A172 (cell line): ENCODE measurements at regions not wholly inside any gene's neighbourhood (a gene's known extent, or its start where the extent isn't known, plus 50 kb on each side); places are given as distances from the start of the nearest gene placed in this dataset.

ENCODE experiments used
- DNase-seq: peaks from one replicate; pipeline ENCODE4 v3.0.0-alpha.2; 2015; ENCODE audit warnings: low spot score

GRCh38 chr18:61948846-61949438, 56.1 kb upstream of the RNF152 start:
- no peak for DNase-seq

- DNase-seq = no peak
Measured at GRCh38 chr18:61948281-61948741, 55.5 kb upstream of the RNF152 start.

GRCh38 chr18:61946449-61946848, 53.6 kb upstream of the RNF152 start:
- no peak for DNase-seq

GRCh38 chr18:61943175-61943964, 50.6 kb upstream of the RNF152 start:
- no peak for DNase-seq
